ENCODE measurements at regions not wholly inside any gene's neighbourhood (a gene's known extent, or its start where the extent isn't known, plus 50 kb on each side); places are given as distances from the start of the nearest gene placed in this dataset.

DNA sequence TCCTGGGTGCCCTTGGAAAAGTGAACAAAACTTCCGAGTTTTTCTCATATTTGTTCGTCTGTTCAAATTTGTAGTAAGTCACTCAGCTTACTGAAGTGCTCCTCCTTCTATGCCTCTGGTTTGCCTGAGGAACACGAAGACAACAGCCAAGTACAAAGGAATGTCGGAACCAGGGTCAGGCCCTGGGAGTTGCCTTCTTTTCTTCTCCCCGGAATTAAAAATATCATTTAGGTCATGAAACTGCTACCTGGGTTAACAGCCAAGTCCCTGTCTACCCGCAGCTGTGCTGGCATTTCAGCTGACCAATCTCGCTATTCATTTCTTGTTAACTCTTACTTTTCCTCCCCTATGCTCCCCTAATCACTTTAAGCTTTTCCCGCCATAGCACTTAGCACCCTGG, 137.6 kb upstream of the TEX13D start:
- TF ChIP-seq, protein P1, sequence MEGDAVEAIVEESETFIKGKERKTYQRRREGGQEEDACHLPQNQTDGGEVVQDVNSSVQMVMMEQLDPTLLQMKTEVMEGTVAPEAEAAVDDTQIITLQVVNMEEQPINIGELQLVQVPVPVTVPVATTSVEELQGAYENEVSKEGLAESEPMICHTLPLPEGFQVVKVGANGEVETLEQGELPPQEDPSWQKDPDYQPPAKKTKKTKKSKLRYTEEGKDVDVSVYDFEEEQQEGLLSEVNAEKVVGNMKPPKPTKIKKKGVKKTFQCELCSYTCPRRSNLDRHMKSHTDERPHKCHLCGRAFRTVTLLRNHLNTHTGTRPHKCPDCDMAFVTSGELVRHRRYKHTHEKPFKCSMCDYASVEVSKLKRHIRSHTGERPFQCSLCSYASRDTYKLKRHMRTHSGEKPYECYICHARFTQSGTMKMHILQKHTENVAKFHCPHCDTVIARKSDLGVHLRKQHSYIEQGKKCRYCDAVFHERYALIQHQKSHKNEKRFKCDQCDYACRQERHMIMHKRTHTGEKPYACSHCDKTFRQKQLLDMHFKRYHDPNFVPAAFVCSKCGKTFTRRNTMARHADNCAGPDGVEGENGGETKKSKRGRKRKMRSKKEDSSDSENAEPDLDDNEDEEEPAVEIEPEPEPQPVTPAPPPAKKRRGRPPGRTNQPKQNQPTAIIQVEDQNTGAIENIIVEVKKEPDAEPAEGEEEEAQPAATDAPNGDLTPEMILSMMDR (IDR thresholded peaks at IDR 0.05), result no peak
- no peak for TF ChIP-seq EZH2 (IDR thresholded peaks at IDR 0.05)
